ENCODE measurements at regions not wholly inside any gene's neighbourhood (a gene's known extent, or its start where the extent isn't known, plus 50 kb on each side); places are given as distances from the start of the nearest gene placed in this dataset.

- TF ChIP-seq, protein P1, sequence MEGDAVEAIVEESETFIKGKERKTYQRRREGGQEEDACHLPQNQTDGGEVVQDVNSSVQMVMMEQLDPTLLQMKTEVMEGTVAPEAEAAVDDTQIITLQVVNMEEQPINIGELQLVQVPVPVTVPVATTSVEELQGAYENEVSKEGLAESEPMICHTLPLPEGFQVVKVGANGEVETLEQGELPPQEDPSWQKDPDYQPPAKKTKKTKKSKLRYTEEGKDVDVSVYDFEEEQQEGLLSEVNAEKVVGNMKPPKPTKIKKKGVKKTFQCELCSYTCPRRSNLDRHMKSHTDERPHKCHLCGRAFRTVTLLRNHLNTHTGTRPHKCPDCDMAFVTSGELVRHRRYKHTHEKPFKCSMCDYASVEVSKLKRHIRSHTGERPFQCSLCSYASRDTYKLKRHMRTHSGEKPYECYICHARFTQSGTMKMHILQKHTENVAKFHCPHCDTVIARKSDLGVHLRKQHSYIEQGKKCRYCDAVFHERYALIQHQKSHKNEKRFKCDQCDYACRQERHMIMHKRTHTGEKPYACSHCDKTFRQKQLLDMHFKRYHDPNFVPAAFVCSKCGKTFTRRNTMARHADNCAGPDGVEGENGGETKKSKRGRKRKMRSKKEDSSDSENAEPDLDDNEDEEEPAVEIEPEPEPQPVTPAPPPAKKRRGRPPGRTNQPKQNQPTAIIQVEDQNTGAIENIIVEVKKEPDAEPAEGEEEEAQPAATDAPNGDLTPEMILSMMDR (IDR thresholded peaks at IDR 0.05): no peak
- TF ChIP-seq POLR2AphosphoS5 (IDR thresholded peaks at IDR 0.05) (no peak), POLR2A (IDR thresholded peaks at IDR 0.05) (no peak)
Measured at GRCh38 chr4:115668396-115668795, 555.0 kb upstream of the NDST4 start.

Data from transverse colon (tissue), 4 donors.